Pulmonary artery endothelial cell (primary cell): ENCODE measurements at regions not wholly inside any gene's neighbourhood (a gene's known extent, or its start where the extent isn't known, plus 50 kb on each side); places are given as distances from the start of the nearest gene placed in this dataset.
"Not testable (repeated sequence)": the region's sequence is repeated elsewhere in the genome, so short reads cannot be mapped to it uniquely, and the experiment has no call there.

Source experiments
- DNase-seq: peaks from one replicate; pipeline ENCODE4 v3.0.0-alpha.2; 2011; ENCODE audit warnings: low read depth, low spot score

DNA sequence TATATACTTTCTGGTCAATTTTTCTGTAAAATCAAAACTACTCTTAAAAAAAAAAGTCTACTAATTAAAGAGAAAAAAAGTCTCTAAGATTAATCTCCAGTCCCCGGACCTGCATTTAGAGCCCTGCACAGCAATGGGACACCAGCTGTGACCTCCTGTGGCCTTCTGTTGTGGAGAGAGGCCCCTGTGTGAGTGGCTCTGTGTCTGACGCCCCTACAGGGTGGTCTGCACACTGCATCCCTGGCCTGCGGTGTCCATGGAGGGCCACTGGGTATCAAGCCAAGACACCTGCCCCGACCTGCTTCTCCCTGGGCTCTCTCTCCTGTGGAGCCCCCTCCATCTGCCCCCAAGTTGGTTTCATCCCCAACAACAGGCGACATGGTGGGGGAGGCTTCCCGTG, 248.0 kb upstream of the DIO3 start:
- DNase-seq, result no peak

DNA sequence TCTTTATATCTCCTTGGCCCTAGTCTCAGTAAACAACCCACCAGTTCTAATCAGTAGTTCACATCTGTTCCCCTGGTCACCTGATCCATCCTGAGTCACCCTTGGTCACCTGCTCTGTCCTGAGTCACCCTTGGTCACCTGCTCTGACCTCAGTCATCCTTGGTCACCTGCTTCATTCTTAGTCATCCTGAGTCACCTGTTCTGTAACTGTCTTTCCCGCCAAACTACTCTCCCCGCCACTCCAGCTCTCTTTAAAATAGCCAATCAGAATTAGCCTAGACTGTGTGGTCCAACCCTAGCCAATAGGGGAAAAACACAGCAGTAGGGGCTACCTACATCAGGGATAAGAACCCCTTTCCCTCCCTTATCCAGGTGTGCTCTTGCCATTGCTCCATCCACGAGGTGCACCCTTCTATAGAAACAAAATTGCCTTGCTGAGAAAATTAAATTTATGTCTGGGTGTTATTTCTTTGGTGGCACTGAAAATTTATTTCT, 245.4 kb upstream of the DIO3 start:
- DNase-seq, result no peak

DNA sequence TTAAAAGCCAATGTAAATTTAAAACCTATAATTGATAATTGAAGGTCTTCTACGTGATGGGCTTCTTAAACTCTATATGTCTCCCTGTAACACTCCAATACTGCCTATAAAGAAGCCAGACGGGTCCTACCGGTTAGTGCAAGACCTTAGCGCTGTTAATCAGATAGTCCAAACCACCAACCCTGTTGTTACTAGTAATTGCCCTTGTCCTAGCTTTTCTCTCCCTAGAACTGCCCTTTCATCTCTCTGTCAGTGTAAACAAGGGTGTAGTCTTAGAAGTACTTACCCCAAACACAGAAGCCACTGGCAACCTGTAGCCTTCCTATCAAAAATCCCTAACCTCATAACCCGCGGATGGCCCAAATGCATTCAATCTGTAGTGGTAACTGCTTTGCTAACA, 243.0 kb upstream of the DIO3 start:
- no peak for DNase-seq

DNA sequence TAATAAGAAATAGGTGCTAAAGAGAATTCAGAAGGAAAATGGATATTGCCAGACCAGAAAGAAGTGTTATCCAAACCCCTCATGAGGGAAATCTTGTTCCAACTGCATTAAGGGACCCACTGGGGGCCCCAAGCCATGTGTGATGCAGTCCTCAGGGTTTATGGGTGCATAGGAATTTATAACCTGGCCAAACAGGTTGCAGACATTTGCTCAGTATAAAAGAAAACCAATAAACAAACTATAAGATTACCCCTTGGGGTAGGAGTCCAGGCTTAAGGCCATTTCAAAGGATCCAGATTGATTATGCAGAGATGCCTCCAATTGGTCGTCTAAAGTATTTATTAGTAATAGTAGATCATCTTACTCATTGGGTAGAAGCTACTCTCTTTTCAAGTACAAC, 240.9 kb upstream of the DIO3 start:
- DNase-seq, result no peak

DNA sequence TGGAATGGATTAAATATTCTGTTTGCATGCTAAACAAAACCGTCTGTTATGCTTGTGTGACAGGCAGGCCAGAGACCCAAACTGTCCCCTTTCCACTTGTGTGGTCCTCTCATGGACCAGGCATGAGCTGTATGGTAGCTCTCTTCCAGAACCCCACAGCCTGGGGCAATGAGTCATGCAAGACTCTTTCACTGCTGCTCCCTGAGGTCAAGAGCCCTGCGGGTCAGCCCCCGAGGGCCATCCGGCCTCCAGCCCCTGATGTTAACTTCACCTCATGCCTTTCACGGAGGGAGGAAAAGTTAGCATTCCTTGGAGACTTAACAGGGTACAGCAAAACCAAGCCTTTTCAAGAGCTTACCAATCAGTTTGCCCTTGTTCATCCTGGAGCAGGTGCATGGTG, 239.1 kb upstream of the DIO3 start:
- DNase-seq, result no peak

DNA sequence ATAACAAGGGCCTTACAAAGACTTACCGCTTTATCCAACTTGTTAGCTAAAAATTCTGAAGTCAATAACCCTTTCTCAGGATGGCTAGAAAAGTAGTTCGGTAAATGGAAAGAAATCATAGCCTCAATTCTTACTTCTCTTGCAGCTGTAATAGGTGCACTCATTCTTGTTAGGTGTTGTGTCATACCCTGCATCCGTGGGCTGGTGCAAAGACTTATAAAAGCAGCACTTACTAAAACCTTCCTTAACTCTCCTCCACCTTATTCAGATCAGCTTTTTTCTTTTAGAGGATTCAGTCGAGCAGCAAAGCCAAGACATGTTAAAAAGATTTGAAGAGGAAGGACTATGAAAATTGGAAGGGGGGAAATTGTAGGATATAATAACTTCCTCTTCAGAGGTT, 238.2 kb upstream of the DIO3 start:
- DNase-seq, result no peak

DNA sequence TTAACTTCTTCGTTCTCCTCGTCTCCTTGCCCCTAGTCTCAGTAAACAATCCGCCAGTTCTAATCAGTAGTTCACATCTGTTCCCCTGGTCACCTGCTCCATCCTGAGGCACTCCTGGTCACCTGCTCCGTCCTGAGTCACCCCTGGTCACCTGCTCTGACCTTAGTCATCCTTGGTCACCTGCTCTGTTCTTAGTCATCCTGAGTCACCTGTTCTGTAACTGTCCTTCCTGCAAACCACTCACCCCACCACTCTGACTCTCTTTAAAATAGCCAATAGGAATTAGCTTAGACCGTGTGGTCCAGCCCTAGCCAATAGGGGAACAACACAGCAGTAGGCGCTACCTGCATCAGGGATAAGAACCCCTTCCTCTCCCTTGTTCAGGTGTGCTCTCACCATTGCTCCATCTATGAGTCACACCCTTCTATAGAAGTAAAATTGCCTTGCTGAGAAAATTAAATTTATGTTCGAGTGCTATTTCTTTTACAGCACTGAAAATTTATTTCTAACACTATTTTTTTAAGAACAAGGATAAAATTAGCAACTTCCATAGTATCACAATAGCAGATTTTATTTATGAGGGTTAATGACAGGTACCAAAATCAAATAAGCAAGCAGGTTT, 237.6 kb upstream of the DIO3 start:
- DNase-seq, result not testable (repeated sequence)

DNA sequence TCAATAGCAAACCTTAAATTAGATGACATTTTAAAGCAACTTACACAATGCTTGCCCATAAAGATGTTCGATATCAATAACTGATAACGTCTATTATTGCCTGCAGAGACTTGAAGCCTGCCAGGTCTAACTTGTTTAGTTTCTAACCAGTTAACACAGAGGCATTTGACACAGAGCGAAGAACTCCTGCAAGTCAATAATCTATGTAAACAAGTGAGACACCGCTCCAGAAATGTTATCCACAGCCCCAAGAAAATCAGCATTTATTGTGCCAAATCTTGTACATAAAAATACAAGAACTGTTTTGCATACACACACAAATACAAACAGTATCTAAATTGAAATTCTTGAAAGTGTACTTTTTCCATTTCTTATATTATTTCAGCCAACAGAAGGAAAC, 236.0 kb upstream of the DIO3 start:
- DNase-seq, result no peak

DNA sequence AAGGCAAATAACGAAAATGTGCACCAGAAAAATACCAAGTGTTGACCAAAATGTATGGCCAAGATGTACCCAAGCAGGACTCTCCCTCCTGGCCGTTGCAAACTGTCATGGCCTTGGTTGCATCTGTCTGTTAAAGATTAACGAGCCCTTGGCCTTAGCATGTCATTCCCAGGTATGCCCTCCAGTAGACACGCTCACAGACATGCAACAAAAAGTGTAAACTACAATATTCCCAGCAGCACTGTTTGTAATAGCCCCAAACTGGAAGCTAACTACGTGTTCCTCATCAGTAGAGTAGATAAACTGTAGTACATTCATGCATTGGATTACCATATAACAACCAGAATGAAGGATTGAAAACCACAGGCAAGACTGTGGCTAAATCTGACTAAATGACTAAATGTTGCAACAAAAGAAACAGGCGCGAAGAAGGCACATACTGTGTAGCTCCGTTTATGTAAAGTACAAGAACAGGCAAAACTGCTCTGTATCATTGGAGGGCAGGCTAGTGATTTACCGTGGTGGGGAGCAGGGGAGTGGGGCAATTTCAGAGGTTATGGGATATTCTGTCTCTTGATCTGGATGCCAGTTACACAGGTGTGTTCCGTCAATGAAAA, 232.8 kb upstream of the DIO3 start:
- DNase-seq, result no peak

DNA sequence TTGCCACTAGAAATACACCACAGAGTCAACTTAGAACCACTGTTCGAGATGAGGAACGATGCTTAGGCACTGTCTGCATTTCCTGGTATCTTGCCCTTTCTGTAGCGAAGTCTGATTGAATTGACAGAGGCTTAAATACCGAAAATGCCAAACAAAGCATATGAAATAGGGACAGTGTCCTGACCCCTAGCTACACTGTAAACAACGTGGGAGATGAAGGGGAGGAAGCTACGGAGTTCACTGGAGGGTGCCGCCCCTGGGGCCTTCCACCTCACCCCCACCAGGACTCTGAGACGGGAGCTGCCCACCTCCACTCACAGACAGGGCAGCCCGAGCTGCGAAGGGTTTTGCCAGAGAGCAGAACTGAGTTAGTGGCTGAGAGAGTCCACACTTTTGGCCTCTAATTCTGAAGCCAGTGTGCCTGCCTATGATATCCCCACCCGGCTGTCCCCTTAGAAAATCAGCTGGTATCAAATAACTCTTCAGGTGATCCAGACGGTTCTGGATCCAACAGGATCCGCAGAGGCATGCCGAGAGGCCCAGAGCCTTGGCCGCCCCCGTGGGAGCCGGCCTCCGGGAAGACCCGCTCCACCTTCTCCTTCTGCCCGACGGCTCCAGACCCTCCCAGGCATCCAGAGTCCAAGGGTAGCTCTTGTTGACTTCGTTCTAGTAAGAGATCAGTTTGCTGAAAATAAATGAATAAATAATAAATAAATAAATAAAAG, 230.7 kb upstream of the DIO3 start:
- no peak for DNase-seq

DNA sequence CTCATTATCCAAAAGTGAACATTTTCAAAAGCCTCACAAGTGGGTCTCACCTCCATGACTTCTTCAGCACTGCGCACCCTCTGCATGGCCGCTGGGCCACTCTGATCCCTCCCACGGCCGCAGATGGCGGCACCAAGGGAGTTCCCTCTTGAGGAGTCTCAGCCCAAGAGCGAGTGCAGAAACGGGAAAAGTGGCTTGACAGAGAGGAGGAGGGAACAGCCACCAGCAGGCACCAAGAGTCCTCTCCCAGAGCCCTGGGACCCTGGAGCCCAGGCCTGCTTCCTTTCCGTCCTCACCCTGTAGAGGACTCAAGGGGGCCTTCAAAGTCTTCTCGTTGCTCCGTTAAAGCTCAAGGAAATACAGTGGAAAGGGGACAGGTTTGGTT, 230.2 kb upstream of the DIO3 start:
- DNase-seq, result no peak

DNA sequence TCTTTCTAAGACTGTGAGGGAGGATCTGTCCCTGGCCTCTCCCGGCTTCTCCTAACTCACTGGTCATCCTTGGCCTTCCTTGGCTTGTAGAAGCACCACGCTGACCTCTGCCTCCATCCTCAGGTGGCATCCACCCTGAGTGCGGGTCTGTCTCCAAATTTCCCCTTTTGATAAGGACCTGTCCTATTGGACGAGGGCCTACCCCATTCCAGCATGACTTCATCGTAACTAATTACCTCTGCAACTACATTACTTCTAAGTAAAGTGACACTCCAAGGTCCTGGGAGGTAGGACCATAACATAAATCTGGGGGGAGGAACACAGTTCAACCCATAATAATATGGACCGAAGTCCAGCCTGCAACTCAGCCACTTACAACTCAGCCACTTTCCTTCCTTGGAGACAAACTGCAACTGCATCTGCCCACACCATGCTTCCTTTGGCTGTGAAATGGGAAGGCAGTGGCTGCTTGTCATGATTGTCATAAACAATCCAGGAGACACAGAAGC, 229.6 kb upstream of the DIO3 start:
- no peak for DNase-seq

DNA sequence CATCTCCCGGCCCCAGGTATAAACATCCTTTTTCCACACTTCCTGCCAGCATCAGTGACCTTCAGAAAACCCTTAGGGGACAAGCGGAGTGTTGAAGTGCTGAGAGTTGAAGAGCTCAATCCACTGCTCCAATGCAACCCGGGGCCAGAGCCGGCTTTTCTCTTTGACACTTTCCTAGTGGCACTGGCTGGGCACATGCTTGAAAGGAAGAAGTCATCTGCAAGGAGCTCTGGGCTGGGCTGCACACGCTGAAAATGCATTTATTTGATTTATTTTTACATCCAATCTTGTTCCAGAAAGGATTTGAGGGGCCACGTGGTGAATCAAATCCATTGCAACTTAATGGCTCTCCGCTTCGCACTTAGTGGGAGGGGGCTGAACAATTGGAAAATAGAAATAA, 229.0 kb upstream of the DIO3 start:
- no peak for DNase-seq

DNA sequence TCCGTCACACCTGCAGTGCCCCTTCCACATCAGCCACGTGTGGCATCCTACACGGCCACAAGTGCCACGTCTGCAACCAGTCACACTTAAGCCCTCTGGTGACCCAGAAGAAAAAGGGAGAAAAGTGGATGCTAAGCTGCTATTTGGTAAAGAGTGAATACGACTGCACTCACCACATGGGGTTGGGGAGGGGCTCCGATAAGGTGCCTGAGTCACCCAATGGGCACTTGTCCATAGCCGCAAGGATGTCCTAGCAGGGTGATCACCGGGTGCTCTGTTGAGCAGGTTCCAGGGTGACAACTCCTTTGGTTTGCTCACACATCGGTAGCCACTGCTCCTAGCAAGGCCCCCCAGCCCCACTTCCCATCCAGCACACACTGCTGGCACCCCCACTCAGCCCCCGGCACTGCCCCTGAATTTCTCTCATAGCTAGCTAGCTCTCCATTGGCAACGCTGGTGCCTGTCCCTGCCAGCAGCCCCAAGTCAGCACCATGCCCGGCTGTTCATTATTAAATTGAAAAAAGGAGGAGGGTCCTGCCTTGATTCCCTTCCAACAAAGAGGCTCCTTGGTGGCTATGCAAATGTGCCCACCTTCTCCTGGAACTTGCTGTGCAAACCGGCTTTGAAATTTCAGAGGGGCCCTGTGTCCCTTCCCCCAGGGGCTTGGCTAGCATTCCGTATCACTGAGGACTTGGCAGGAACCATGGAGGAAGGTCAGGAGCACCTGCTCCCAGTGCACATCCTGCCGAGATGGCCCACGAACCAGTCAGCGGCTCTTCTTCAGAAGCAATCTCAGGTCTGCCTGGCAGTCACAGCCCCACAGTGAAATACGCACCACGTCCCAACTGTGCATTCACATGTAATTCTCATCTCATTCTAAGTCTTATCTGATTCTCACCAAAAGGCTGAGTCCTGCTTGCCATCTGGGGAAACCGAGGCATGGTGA, 227.7 kb upstream of the DIO3 start:
- DNase-seq, result no peak

DNA sequence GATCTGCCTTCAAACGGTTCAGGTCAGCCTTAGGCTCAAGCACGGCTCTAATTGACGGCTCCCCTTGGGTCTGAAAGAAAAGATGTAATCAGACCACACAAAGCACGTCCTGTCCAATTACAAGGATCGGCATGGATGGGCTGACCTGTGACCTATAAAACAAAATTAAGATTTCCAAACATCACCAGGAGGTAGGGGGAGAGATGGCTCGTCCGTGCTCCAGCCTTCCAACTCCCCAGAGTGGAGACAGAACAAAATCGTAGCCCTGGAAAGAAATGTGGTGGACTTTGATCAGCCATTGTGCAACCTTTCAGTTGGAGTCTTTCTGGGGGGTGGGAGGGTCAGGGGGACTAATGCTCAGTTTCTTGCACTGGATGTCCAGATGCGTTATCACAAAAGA, 226.6 kb upstream of the DIO3 start:
- DNase-seq, result no peak

DNA sequence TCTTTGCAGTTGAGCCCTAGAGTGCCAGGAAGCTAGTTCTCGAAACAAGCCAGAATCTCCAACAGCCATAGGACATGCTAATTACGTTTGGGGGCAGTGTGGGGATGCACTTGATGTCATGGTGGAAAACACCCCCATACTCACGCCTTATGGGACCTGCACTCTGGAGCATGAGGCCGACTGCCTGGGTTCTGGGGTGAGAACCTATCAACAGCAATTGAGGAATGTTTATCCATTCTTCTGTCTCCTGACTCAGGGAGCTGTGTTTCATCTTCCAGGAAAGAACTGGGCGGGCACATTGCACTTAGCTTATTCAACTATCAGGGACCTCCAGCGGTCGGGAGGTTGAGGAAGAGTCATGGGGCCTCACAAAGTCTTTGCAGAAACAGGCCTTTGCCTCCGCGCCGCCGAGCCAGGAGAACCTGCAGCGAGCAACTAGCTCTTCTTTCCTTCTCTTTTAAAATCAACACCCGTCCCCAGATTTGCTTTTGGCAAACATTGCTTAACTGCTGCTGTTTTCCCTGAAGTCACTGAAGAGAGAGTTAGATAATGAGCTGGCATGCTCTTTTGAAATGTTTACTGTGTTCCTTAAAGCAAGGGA, 226.1 kb upstream of the DIO3 start:
- no peak for DNase-seq

DNA sequence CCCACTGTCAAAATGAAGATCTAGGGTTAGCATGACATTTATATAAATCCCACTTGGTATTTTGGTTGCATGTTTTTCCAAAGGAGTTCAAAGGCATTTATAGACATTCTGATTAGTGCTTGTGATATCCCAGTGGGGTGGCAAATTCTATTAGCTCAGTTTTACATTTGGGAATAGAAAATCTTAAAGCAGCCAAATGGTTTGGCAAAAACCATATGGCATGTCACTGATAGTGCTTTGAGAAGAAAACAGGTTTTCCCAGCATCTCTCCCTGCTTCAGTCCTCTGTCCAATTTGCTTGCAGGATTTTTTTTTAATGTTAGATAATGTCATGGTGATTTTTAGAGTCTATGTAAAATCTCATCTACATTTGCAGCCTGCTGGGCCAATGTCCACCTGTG, 225.1 kb upstream of the DIO3 start:
- no peak for DNase-seq

DNA sequence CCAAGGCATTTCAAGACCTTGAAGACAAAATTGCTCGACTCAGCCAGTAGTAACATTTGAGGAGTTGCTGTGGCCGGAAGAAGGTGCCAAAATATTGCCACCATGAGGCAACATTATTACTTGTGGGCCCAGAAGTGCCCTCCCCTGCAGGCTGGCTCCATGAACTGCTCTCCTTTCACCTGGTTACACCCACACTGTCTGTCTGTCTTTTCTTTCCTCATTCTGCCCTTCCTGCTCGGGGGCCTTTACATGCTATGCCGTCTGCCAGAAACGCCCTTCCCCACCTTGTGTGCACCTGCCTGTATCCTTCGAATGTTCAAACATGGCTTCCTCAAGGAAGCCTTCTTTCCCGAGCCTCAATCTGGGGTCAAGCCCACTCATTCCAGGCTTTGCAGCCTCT, 224.2 kb upstream of the DIO3 start:
- no peak for DNase-seq

DNA sequence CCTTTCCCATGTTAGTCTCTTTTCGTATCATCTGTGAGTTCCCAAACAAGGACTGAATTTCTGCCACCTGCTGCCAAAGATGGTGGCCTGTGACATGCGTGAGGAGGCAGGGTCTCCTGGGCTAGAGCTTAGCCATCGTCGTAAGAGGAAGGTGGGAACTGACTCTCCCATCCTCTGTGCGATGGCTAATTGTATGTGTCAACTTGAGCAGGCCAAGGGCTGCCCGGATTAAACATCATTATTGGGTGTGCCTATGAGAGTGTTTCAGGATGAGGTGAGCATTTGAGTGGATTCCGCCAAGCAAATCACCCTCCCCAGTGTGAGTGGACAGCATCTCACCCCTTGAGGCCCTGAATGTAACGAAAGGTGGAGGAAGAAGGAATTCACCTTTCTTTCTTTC, 220.7 kb upstream of the DIO3 start:
- DNase-seq, result no peak

DNA sequence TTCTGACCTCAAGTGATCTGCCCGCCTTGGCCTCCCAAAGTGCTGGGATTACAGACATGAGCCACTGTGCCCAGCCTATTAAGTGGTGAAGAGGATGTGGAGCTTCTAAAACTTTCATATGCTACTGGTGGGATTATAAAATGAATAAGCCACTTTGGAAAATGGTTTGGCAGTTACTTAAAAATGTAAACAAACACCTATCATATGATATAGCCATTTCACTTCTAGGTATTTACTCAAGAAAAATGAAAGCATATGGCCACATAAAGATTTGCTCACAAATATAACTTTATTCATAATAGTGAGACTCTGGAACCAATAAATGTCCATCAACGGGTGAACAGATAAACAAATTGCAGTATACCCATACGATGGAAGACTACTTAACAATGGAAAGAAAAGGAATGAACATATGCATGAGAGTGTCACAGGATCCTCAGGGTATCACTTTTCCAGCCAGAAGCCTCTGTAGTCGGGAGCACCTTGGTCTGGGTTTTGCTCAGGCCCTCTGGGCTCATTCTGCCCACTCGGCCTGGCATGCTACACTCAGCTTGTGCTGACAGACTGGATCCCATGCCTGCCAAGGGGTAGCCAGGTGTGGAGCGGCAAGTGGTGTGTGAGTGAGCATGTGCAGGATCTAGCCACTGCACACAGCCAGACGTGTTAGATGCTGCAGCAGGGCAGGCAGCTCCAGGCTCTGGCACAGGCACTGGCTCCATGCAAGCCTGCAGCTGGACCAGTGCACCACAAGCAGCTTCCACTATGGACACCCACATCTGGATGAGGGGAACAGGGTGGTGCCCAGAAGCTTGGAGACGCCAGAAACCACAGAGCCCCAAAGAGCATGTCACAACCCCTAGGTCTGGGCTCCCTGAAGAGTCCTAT, 213.2 kb upstream of the DIO3 start:
- DNase-seq, result no peak
